ENCODE measurements at regions not wholly inside any gene's neighbourhood (a gene's known extent, or its start where the extent isn't known, plus 50 kb on each side); places are given as distances from the start of the nearest gene placed in this dataset.

DNA sequence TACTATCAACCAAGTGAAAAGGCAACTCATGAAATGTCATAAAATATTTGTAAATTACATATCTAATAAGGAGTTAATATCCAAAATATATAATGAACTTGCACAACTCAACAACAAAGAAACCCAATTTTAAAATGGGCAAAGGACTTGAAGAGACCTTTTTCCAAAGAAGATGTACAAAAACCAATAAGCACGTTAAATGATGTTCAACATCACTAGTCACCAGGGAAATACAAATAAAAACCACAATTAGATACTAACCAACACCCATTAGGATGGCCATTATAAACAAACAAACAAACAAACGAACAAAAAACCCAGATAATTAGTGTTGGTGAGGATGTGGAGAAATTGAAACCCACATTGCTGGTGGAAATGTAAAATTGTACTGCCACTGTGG, 92.3 kb upstream of the ARID2 start:
- no peak overlapping the region for H3K27ac ChIP-seq

DNA sequence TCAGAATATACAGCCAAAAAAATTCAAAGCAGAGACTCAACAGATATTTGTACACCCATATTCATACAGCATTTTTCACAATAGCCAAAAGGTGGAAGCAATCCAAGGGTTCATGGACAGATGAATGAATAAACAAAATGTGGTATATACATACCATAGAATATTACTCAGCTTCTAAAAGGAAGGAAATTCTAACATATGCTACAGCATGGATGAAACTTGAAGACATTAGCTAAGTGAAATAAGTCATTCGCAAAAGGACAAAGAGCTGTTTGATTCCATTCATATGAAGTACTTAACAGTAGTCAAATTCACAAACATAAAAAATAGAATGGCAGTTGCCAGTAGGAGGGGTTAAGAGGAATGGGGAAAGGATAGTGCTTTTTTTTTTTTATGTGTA, 91.8 kb upstream of the ARID2 start:
- TF ChIP-seq ZFX (IDR thresholded peaks at IDR 0.05): no peak
- TF ChIP-seq, protein P1, sequence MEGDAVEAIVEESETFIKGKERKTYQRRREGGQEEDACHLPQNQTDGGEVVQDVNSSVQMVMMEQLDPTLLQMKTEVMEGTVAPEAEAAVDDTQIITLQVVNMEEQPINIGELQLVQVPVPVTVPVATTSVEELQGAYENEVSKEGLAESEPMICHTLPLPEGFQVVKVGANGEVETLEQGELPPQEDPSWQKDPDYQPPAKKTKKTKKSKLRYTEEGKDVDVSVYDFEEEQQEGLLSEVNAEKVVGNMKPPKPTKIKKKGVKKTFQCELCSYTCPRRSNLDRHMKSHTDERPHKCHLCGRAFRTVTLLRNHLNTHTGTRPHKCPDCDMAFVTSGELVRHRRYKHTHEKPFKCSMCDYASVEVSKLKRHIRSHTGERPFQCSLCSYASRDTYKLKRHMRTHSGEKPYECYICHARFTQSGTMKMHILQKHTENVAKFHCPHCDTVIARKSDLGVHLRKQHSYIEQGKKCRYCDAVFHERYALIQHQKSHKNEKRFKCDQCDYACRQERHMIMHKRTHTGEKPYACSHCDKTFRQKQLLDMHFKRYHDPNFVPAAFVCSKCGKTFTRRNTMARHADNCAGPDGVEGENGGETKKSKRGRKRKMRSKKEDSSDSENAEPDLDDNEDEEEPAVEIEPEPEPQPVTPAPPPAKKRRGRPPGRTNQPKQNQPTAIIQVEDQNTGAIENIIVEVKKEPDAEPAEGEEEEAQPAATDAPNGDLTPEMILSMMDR (conservative IDR thresholded peaks at IDR 0.05): no peak
- H3K27ac ChIP-seq: no peak overlapping the region

More for the DNA sequence above, 92.3 kb upstream of the ARID2 start:
- TF ChIP-seq ZFX (IDR thresholded peaks at IDR 0.05): no peak
- TF ChIP-seq, protein P1 (conservative IDR thresholded peaks at IDR 0.05): no peak

DNA sequence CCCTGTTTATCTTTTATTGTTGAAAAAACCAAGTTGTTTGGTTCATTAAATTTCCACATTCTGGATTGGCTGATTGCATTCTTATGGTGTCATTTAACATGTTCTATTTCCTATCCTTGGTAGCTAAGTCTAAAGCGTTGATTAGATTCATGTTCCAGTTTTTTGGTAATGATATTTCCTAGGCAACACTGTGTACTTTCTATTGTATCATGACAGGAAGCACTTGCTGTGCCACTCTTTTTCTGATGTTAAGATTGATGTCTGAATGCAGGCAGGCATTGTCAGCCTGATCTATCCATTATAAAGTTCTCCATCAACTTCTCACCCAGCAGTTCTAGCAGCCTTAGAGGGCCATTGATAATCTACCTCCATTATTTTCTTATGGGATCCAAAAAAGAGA, 91.1 kb upstream of the ARID2 start:
- TF ChIP-seq, protein P1 (conservative IDR thresholded peaks at IDR 0.05): no peak
- TF ChIP-seq ZFX (IDR thresholded peaks at IDR 0.05): no peak
- H3K27ac ChIP-seq: no peak overlapping the region

DNA sequence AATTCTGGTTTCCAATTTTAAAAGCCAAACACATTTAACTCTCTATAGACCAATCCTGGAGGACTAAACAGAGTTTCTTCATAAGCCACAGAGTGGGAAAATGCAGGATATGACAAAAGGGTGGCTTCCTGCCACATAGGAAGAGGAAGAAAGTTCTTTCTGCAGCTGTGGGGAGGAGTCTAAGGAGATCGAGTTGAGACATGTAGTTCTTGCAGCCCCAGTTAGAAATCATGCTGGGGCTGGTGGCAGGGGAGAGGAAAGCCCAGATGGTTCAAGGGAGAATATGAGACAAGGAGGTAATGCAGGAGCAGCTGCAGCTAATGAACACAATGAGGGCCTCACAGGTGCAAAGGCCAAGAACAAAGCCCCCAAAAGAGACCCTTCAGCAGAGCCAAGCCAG, 85.0 kb upstream of the ARID2 start:
- H3K27ac ChIP-seq: no peak overlapping the region
- TF ChIP-seq, protein P1 (conservative IDR thresholded peaks at IDR 0.05): no peak
- TF ChIP-seq ZFX (IDR thresholded peaks at IDR 0.05): no peak

DNA sequence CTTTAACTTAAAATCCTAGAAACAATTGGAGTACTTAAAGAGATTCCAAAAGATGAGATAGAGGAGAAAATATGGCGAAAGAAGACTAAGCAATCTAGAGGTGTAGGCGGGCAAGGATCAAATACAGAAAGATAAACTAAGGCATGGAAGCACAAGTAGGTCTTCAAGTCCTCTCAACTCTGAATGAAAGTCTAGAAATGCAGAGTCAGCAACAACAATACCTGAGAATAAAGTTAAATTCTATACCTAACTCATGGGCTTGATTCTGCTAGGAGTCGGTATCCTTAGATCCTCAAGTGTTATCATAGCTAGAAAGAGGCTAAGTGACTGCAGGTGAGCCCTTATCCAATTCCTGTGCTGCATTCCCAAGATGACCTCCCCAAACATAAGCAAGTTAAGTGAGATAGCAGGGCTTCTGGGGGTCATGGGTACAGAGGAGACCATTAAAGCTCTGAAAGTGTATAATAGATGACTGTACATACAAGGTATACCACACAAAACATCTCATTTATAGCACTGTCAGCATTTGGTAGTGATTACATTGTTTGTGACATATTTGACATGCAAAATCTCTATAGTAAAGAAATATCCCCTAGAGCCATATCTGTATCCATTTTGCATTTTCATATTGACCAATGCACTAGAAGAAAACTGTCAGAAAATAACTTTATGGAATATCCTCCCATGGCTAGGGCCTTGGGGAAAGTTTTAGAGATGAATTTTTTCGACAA, 82.5 kb upstream of the ARID2 start:
- TF ChIP-seq ZFX (IDR thresholded peaks at IDR 0.05): no peak
- TF ChIP-seq, protein P1 (conservative IDR thresholded peaks at IDR 0.05): no peak
- no peak overlapping the region for H3K27ac ChIP-seq

DNA sequence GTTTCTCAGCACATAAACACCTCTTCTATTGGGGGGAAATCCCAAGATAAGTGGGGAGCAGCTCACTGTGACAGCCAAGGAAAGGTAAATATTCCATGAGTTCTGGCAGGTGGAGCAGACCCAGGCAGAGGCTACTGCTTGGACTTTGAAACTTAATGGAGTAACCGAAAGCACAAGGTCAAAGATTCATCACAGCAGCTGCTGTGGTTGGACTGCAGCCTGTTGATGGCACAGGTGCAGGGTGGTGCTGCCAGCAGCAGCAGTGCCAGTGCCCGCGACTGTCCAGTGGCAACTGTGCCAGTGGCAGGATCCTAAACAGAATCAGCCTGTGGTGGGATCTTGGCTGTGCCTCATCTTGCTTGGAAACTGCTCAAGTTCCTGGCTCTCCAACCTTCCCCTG, 81.4 kb upstream of the ARID2 start:
- no peak overlapping the region for H3K27ac ChIP-seq
- TF ChIP-seq, protein P1 (conservative IDR thresholded peaks at IDR 0.05): no peak
- no peak for TF ChIP-seq ZFX (IDR thresholded peaks at IDR 0.05)

DNA sequence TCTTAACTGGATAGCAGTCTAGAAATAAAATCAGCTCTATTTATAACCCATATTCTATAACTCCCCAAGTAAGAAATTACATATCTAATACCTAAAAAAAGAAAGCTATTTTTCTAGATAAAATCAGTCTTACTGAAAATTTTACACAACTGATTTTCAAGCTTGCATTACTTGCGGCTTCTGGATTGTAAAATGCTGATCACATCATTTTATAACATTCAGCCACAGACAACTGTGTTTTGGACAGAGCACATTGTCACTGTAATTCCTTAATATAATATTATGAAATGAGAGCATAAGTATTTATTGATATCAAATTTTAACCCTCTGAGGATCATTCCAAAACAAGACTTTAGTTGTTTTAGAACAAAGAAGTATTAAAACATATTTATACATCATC, 78.5 kb upstream of the ARID2 start:
- H3K27ac ChIP-seq: no peak overlapping the region
- no peak for TF ChIP-seq ZFX (IDR thresholded peaks at IDR 0.05)
- TF ChIP-seq, protein P1 (conservative IDR thresholded peaks at IDR 0.05): no peak
